ENCODE measurements at regions not wholly inside any gene's neighbourhood (a gene's known extent, or its start where the extent isn't known, plus 50 kb on each side); places are given as distances from the start of the nearest gene placed in this dataset.

DNA sequence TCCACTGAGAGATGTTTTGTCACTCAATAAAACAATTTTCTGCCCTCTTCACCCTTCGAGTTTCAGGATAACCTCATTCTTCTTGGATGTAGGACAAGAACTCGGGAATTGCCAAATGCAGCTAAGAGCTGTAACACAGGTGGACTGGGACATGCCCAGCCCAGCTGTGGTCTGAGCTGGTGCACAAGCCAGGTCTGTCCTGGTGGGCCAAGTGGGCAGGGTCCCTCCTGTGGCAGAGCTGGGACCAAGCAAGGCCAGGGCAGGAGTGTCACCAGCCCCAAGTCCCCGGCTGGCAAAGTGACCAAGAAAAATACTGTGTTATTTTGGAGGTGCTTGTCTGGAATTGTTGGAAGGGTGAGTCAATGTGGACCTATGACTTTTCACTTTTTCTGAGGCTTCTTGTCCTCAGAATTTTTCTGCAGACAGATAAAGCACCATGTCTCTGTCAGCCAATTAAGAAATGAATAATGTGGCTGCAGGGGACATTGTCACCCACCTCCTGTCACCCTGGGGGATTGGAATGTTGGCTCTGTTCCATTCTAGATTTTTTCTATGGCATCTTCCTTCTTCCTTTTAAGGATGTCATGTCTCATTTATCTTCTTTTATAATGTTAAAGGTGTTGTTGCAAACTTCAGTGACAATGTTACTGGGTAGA, 645.2 kb upstream of the EPHA6 start:
- DNase-seq: no peak

DNA sequence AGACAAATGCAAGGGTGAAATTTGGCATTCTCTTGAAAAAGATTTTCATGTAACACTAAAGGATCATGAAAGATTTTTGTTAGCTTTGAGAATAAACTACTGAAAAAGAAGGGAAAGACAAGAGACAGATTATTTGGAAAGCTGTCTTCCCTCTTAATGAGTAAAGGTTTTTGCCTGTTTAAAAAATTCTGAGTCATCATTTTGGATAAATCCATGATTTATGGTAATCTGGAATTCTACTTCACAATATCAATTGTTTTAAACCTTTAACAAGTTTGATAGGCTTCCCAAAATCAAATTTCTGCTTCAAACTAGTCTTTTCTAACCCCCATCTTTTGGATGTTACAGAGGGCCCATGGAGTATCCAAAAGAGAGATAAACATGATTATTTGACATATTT, 641.5 kb upstream of the EPHA6 start:
- DNase-seq: no peak

- DNase-seq: no peak
These were observed 638.9 kb upstream of the EPHA6 start for GRCh38 chr3:96175500-96175899.

GRCh38 chr3:96182756-96183155, 631.6 kb upstream of the EPHA6 start:
- no peak for DNase-seq

DNA sequence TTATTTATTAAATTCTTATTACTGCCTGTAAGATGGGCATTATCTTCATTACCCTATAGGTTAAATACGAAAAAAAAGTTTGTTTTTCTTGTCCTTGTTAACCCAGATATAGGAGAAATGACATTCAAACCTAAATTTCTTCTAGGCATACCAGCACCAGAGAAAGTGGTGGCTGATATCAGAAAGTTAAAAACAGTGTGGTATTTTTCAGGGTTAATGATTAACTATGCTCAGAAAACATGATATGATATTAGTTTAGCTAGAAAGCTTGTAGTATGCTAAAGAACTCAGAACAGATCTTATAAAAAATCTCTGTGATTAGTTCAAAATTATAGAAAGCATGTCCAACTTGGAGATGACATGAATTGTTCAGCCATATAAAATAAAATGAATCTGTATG, 630.5 kb upstream of the EPHA6 start:
- no peak for DNase-seq

- DNase-seq: no peak
These were observed 624.3 kb upstream of the EPHA6 start for GRCh38 chr3:96190024-96190616.

DNA sequence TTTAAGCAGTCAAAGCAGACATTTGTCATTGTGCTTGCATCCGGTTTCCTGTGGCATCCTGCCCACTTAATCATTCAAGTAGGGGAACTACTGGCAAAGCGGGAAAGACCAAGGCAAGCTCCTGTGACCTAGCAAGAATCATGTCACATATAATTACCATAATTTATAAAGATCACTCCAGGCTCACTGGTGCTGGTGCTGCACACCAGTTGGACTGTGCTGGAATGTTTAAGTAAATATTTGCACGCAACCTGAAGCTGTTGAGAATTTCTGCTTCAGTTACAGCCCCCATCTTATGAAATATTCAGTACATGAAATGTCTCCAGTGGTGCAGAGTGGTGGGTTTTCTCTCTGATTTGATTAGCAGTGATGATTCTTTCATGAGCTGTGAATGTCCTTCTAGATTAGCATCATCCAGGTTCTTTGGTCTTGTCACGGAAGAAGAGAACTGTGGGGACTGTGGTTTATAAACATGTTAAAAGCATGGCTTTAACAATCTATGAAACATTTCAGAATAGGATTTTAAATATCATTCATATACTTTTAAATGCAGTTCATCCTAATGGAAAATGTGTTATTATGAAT, 621.3 kb upstream of the EPHA6 start:
- DNase-seq: no peak

- no peak for DNase-seq
These were observed 613.5 kb upstream of the EPHA6 start for GRCh38 chr3:96200897-96201296.

GRCh38 chr3:96201463-96201862, 612.9 kb upstream of the EPHA6 start:
- no peak for DNase-seq

DNA sequence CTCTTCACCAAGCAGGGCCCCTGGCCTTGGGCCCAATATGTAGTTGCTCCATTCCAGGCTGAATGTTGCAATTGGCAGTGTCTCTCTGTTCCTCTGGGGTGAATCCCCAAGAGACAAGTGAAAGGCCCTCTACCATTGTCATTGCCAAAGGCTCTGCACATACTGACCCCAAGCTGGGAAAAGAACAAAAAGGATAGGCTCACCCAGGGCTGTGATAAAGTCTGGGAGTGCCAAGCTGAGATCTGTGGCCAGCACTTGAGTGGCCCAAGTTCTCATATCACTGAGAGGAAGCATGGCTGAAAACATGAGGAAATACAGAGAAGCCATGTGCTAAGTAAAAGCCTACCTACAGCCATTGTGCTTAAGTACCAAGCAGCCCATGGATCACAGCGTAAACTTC, 612.2 kb upstream of the EPHA6 start:
- no peak for DNase-seq

DNA sequence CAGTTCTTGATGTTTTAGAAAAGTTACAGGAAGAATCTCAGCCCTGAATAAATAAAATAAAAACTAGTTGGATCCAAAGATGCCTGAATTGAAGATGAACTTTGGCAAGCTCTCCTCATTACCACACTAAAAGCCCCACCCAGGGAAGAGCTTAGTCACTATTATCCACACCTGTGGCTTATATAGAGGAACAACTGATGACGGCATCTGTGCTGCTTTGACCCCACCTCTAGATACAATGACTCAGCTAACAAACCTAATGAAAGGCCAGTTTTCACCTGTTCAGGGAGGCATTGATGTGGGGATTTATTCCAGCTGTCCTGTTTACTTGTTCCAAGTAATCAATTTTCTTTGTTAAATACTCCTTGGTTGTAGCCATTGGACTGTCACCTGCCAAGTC, 604.7 kb upstream of the EPHA6 start:
- no peak for DNase-seq

DNA sequence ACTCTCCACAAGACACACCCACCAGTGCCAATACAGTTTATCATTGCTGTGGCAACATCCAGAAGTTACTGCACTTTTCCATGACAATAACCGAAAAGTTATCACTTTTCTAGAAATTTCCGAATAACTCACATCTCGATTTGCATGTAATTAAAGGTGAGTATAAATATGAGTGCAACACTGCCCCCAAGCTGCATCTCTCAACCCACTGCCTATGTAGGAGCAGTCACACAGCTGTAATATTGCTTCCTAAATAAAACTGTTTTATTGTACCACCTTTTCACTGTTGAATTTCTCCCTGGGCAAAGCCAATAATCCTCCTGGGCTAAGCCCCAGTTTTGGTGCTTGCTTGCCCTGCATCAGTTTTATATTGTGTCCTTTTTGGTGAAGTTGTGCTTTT, 601.0 kb upstream of the EPHA6 start:
- DNase-seq: no peak

DNA sequence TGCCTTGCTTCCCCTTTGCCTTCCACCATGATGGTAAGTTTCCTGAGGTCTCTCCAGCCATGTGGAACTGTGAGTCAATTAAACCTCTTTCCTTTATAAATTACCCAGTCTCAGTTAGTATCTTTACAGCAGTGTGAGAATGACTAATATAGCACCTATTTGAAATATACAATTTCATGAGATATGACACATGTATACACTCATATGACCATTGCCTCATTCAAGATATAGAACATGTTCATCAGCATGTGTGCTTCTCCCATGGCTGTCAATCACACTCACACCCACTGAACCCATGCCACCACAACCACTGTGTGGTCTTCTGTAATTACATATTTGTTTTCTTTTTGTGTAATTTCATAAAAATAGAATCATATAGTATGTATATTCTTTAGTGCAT, 599.5 kb upstream of the EPHA6 start:
- no peak for DNase-seq

- DNase-seq: no peak
These were observed 588.9 kb upstream of the EPHA6 start for GRCh38 chr3:96225494-96225893.

DNA sequence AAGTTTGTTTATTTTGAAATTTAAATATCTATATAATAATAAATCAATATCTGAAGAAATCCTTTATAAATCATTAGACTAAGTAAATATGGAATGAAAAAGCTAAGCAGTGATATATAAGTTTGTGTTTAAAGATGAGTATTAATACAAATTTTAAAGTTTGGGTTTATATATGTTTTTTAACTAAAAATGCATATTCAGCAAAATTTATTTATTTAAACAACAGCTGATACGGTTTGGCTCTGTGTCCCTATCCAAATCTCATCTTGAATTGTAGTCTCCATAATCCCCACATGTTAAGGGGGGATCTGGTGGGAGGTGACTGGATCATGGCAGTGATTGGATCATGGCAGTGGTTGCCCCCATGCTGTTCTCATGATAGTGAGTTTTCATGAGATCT, 580.7 kb upstream of the EPHA6 start:
- no peak for DNase-seq

GRCh38 chr3:96236522-96236921, 577.9 kb upstream of the EPHA6 start:
- DNase-seq: no peak

DNA sequence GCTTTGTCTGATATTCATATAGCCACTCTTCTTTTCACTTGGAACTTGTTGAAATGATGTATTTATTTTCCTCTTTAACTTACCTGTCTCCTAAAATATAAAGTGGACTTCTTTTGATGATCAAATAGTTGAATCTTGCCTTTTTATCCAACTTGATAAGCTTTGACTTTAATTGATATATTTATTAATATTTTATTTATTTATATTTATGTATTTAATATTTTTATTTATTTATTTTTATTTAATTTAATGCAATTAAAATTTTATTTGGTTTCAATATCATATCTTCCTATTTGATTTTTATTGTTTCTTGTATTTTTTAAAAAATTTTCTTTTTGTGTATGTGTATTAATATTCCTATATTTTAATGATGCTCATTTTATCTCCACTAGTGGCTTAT, 555.1 kb upstream of the EPHA6 start:
- DNase-seq: no peak

DNA sequence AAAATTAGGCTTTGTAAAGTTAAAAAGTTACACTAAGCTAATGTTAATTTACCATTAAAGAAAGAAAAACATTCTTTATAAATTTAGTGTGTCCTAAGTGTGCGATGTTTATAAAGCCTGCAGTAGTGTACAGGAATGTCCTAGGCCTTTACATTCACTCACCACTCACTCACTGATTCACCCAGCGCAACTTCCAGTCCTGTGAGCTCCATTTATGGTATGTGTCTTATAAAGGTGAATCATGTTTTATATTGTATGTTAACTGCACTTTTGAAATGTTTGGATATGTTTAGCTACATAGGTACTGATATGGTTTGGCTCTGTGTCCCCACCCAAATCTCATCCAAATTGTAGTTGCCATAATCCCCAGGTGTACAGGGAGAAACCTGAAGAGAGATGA, 549.7 kb upstream of the EPHA6 start:
- DNase-seq: no peak

- DNase-seq: no peak
These were observed 547.8 kb upstream of the EPHA6 start for GRCh38 chr3:96266395-96267190.

DNA sequence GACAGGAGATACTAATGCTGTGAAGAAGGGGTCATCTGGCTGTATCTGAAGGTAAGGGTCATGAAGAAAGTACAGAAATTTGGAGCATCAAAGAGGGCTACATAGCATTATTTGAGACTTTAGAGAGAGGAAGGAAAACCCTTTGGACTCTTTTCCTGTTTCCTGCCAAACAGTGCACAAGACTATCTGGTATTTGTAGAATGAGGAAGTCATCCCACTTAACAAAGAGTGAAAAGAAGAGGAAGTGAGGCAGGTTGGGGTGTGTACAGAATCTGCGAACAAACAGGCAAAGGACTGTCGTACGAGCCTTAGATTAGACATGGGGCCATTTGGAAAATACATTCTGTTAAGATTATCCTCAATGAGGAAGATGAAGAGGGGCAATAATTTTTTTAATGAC, 546.8 kb upstream of the EPHA6 start:
- no peak for DNase-seq

DNA sequence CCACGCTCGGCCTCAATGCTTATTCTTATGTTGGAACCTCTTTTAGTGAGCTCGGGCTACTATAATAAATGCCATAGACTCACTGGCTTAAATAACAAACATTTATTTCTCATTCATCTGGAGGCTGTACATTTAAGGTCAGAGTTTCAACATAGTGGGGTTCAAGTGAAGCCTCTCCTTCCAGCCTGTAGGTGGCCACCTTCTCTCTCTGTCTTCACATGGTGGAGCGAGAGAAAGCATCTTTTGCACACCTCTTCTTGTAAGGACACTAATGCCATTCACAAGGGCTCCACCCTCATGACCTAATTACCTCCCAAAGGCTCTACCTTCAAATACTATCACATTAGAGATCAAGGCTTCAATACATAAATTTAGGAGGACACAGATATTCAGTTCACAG, 520.3 kb upstream of the EPHA6 start:
- no peak for DNase-seq

DNA sequence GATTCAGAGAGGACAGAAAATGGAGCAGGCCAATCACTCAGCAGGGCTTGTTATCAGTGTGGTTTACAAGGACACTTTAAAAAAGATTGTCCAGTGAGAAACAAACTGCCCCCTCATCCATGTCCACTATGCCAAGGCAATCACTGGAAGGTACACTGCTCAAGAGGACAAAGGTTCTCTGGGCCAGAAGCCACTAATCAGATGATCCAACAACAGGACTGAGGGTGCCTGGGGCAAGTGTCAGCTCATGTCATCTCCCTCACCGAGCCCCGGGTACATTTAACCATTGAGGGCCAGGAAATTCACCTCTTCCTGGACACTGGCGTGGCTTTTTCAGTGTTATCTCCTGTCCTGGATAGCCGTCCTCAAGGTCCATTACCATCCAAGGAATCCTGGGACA, 513.7 kb upstream of the EPHA6 start:
- DNase-seq: no peak

- DNase-seq: no peak
These were observed 495.2 kb upstream of the EPHA6 start for GRCh38 chr3:96319166-96319565.

DNA sequence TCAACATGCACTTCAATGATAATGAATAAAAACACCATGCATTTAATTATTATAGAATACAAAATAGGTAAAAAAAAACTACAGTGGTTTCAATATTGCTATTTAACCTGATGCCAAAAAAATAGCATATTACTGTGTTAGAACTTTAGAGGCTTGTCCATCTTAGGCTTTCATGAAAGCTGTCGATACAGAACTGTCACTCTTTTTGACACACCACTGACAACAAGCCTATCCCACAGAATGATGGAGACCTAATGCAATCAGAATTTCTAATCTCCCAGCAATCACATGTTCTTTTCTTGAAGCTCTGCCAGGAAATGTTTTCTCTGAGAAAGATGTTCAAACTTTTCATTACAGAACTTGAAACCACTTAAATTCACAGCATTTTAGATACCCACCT, 490.3 kb upstream of the EPHA6 start:
- DNase-seq: no peak

All from RPMI8226 (cell line).